ENCODE measurements at regions not wholly inside any gene's neighbourhood (a gene's known extent, or its start where the extent isn't known, plus 50 kb on each side); places are given as distances from the start of the nearest gene placed in this dataset.

DNA sequence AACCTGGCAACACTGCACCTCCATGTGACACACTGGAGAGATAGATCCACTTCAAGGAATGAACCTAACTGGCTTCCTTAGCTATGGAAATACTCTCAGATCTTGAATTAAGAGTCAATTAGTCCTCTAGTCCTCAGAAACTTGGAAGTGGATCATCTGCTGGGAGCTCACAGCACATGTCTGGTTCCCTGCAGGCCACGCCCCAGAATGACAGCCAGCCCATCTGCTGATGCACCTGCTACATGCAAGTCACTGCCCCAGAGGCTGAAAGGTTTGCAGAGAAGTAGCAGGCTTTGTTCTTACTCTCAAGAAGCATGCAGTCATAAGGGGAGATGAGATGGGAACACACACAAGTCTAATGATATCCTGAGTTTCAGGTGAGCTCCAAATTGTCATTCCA is 275.9 kb downstream of the SKAP2 start:
- TF ChIP-seq, protein P1, sequence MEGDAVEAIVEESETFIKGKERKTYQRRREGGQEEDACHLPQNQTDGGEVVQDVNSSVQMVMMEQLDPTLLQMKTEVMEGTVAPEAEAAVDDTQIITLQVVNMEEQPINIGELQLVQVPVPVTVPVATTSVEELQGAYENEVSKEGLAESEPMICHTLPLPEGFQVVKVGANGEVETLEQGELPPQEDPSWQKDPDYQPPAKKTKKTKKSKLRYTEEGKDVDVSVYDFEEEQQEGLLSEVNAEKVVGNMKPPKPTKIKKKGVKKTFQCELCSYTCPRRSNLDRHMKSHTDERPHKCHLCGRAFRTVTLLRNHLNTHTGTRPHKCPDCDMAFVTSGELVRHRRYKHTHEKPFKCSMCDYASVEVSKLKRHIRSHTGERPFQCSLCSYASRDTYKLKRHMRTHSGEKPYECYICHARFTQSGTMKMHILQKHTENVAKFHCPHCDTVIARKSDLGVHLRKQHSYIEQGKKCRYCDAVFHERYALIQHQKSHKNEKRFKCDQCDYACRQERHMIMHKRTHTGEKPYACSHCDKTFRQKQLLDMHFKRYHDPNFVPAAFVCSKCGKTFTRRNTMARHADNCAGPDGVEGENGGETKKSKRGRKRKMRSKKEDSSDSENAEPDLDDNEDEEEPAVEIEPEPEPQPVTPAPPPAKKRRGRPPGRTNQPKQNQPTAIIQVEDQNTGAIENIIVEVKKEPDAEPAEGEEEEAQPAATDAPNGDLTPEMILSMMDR (IDR thresholded peaks at IDR 0.05): no peak
- TF ChIP-seq EZH2 (IDR thresholded peaks at IDR 0.05; ENCODE audit: borderline replicate concordance, insufficient read depth, low read depth, low read length, poor library complexity, severe bottlenecking): no peak

Measured in B cell (primary cell).